HG03442 (cell line): ENCODE measurements at regions not wholly inside any gene's neighbourhood (a gene's known extent, or its start where the extent isn't known, plus 50 kb on each side); places are given as distances from the start of the nearest gene placed in this dataset.

Experiments
- ATAC-seq: cut with Tn5 transposase; IDR thresholded peaks from one replicate; pipeline ENCODE4 v1.9.1; 2021; ENCODE audit warnings: mild to moderate bottlenecking, moderate library complexity; ENCODE audit not compliant: unreplicated experiment

GRCh38 chr9:115956371-115956770, 197.2 kb upstream of the PAPPA start:
- ATAC-seq, result no peak

- ATAC-seq, result no peak
Measured at GRCh38 chr9:115957585-115957984, 196.0 kb upstream of the PAPPA start.

- no peak for ATAC-seq
Measured at GRCh38 chr9:115964710-115965347, 188.8 kb upstream of the PAPPA start.

- ATAC-seq, result no peak
Measured at GRCh38 chr9:115966660-115967059, 186.9 kb upstream of the PAPPA start.

- ATAC-seq, result peak; percentile 60
Measured at GRCh38 chr9:115969096-115969495, 184.5 kb upstream of the PAPPA start.

- ATAC-seq, result no peak
Measured at GRCh38 chr9:115972362-115972761, 181.2 kb upstream of the PAPPA start.

- no peak for ATAC-seq
Measured at GRCh38 chr9:115972843-115973595, 180.6 kb upstream of the PAPPA start.

GRCh38 chr9:115976781-115977180, 176.8 kb upstream of the PAPPA start:
- no peak for ATAC-seq

GRCh38 chr9:115978091-115978490, 175.5 kb upstream of the PAPPA start:
- no peak for ATAC-seq

GRCh38 chr9:115978659-115979096, 174.9 kb upstream of the PAPPA start:
- ATAC-seq, result no peak

- no peak for ATAC-seq
Measured at GRCh38 chr9:115980054-115980453, 173.5 kb upstream of the PAPPA start.

GRCh38 chr9:115980502-115980901, 173.1 kb upstream of the PAPPA start:
- ATAC-seq, result no peak

- ATAC-seq, result no peak
Measured at GRCh38 chr9:115980976-115981375, 172.6 kb upstream of the PAPPA start.

GRCh38 chr9:115983366-115983765, 170.2 kb upstream of the PAPPA start:
- no peak for ATAC-seq

- no peak for ATAC-seq
Measured at GRCh38 chr9:115985657-115986056, 167.9 kb upstream of the PAPPA start.

- ATAC-seq, result no peak
Measured at GRCh38 chr9:115986508-115986907, 167.1 kb upstream of the PAPPA start.

- no peak for ATAC-seq
Measured at GRCh38 chr9:115988701-115989100, 164.9 kb upstream of the PAPPA start.

GRCh38 chr9:115989831-115990230, 163.8 kb upstream of the PAPPA start:
- ATAC-seq, result no peak

GRCh38 chr9:115992834-115993233, 160.8 kb upstream of the PAPPA start:
- no peak for ATAC-seq

- ATAC-seq, result no peak
Measured at GRCh38 chr9:115997923-115998322, 155.7 kb upstream of the PAPPA start.

- no peak for ATAC-seq
Measured at GRCh38 chr9:115998666-115999065, 154.9 kb upstream of the PAPPA start.

GRCh38 chr9:115999498-115999897, 154.1 kb upstream of the PAPPA start:
- ATAC-seq, result no peak
